ENCODE measurements at regions not wholly inside any gene's neighbourhood (a gene's known extent, or its start where the extent isn't known, plus 50 kb on each side); places are given as distances from the start of the nearest gene placed in this dataset.

- TF ChIP-seq HNF4A (CRISPR knock-in tag; IDR thresholded peaks at IDR 0.05) (no peak), LCORL (IDR thresholded peaks at IDR 0.05) (no peak), LCORL (CRISPR knock-in tag; IDR thresholded peaks at IDR 0.05) (no peak), ZNF660 (CRISPR knock-in tag; IDR thresholded peaks at IDR 0.05; ENCODE audit: borderline replicate concordance, low read depth) (no peak), ETV5 (CRISPR knock-in tag; IDR thresholded peaks at IDR 0.05; ENCODE audit: borderline replicate concordance) (no peak), ZSCAN12 (CRISPR knock-in tag; IDR thresholded peaks at IDR 0.05) (no peak), E2F5 (CRISPR knock-in tag; conservative IDR thresholded peaks at IDR 0.05) (no peak), XBP1 (CRISPR knock-in tag; IDR thresholded peaks at IDR 0.05) (no peak), NPAS2 (CRISPR knock-in tag; IDR thresholded peaks at IDR 0.05; ENCODE audit: borderline replicate concordance) (no peak), SMC3 (IDR thresholded peaks at IDR 0.05; ENCODE audit: low read length) (no peak), SNRNP70 (IDR thresholded peaks at IDR 0.05; ENCODE audit: low read depth, low read length) (no peak)
Observed at GRCh38 chr10:30765616-30766015, 136.1 kb upstream of the LYZL2 start.

All from HepG2 (cell line).